ENCODE measurements at regions not wholly inside any gene's neighbourhood (a gene's known extent, or its start where the extent isn't known, plus 50 kb on each side); places are given as distances from the start of the nearest gene placed in this dataset.
A peak's percentile ranks its signal among the peaks of the same experiment; 100 is the strongest.

- no peaks in the 10 kb centered on the region for H3K4me1 ChIP-seq (ENCODE audit: control insufficient read depth in 1 of 2, insufficient read depth in 2 of 2, low read length in 2 of 2)
- no peaks in the 10 kb centered on the region for H3K27me3 ChIP-seq (ENCODE audit: control insufficient read depth in 1 of 2, insufficient read depth in 2 of 2, low read length in 1 of 2)
- H3K9me3 ChIP-seq (ENCODE audit: control insufficient read depth, low read length) = no peaks in the 10 kb centered on the region
- ATAC-seq (ENCODE audit: low FRiP score) (no peak), DNase-seq (no peak)
- no peaks in the 10 kb centered on the region for H3K36me3 ChIP-seq (ENCODE audit: control insufficient read depth in 1 of 2, insufficient read depth in 2 of 2, low read length in 1 of 2)
- H3K27ac ChIP-seq (ENCODE audit: low read depth in 1 of 2, low read length in 2 of 2) = no peak overlapping the region
- H3K4me3 ChIP-seq (ENCODE audit: low read length in 2 of 2) = no peak overlapping the region
- intact Hi-C loops (cut with DNase I) = no loop called here
Measured at GRCh38 chr18:53664575-53664974, 559.9 kb downstream of the MBD2 start.

- no peaks in the 10 kb centered on the region for H3K27me3 ChIP-seq (ENCODE audit: control insufficient read depth in 1 of 2, insufficient read depth in 2 of 2, low read length in 1 of 2)
- no peaks in the 10 kb centered on the region for H3K36me3 ChIP-seq (ENCODE audit: control insufficient read depth in 1 of 2, insufficient read depth in 2 of 2, low read length in 1 of 2)
- H3K27ac ChIP-seq (ENCODE audit: low read depth in 1 of 2, low read length in 2 of 2) = no peak overlapping the region
- 72 to 73% methylated on average over 2 of the region's 2 CpGs for WGBS, 2 donors
- H3K4me1 ChIP-seq (ENCODE audit: control insufficient read depth in 1 of 2, insufficient read depth in 2 of 2, low read length in 2 of 2) = no peaks in the 10 kb centered on the region
- intact Hi-C loops (cut with DNase I) = no loop called here
- peaks cover 2% of the 10 kb centered on the region for H3K9me3 ChIP-seq (ENCODE audit: control insufficient read depth, low read length)
- no peak overlapping the region for H3K4me3 ChIP-seq (ENCODE audit: low read length in 2 of 2)
- no peak for ATAC-seq (ENCODE audit: low FRiP score)
- DNase-seq = no peak
Measured at GRCh38 chr18:53660306-53660705, 564.2 kb downstream of the MBD2 start.

- no peak overlapping the region for H3K27ac ChIP-seq (ENCODE audit: low read depth in 1 of 2, low read length in 2 of 2)
- no peaks in the 10 kb centered on the region for H3K36me3 ChIP-seq (ENCODE audit: control insufficient read depth in 1 of 2, insufficient read depth in 2 of 2, low read length in 1 of 2)
- DNase-seq (no peak), ATAC-seq (ENCODE audit: low FRiP score) (no peak)
- intact Hi-C loops (cut with DNase I) = no loop called here
- WGBS, 2 donors = 54 to 69% methylated on average over 2 of the region's 2 CpGs
- H3K4me3 ChIP-seq (ENCODE audit: low read length in 2 of 2) = no peak overlapping the region
- peaks cover 2% of the 10 kb centered on the region for H3K9me3 ChIP-seq (ENCODE audit: control insufficient read depth, low read length)
- no peaks in the 10 kb centered on the region for H3K27me3 ChIP-seq (ENCODE audit: control insufficient read depth in 1 of 2, insufficient read depth in 2 of 2, low read length in 1 of 2)
- H3K4me1 ChIP-seq (ENCODE audit: control insufficient read depth in 1 of 2, insufficient read depth in 2 of 2, low read length in 2 of 2) = no peaks in the 10 kb centered on the region
Measured at GRCh38 chr18:53657257-53657656, 567.2 kb downstream of the MBD2 start.

GRCh38 chr18:53649621-53650020, 574.8 kb downstream of the MBD2 start:
- Histone ChIP-seq H3K27ac (ENCODE audit: low read depth in 1 of 2, low read length in 2 of 2) (no peak overlapping the region), H3K36me3 (ENCODE audit: control insufficient read depth in 1 of 2, insufficient read depth in 2 of 2, low read length in 1 of 2) (no peaks in the 10 kb centered on the region), H3K4me1 (ENCODE audit: control insufficient read depth in 1 of 2, insufficient read depth in 2 of 2, low read length in 2 of 2) (peaks cover 0 to 2% of the 10 kb centered on the region in 2 donors), H3K27me3 (ENCODE audit: control insufficient read depth in 1 of 2, insufficient read depth in 2 of 2, low read length in 1 of 2) (no peaks in the 10 kb centered on the region), H3K4me3 (ENCODE audit: low read length in 2 of 2) (no peak overlapping the region), H3K9me3 (ENCODE audit: control insufficient read depth, low read length) (no peaks in the 10 kb centered on the region)
- WGBS, 2 donors = 11 to 27% methylated on average over 3 of the region's 3 CpGs
- DNase-seq = no peak
- ATAC-seq (ENCODE audit: low FRiP score) = no peak
- intact Hi-C loops (cut with DNase I) = no loop called here

GRCh38 chr18:53644799-53645471, 579.5 kb downstream of the MBD2 start:
- no peak for ATAC-seq (ENCODE audit: low FRiP score)
- intact Hi-C loops (cut with DNase I) = no loop called here

GRCh38 chr18:53639687-53640086, 584.8 kb downstream of the MBD2 start:
- DNase-seq (no peak), ATAC-seq (ENCODE audit: low FRiP score) (no peak)
- H3K27me3 ChIP-seq (ENCODE audit: control insufficient read depth in 1 of 2, insufficient read depth in 2 of 2, low read length in 1 of 2) = no peaks in the 10 kb centered on the region
- H3K4me3 ChIP-seq (ENCODE audit: low read length in 2 of 2) = no peak overlapping the region
- intact Hi-C loops (cut with DNase I) = no loop called here
- no peak overlapping the region for H3K27ac ChIP-seq (ENCODE audit: low read depth in 1 of 2, low read length in 2 of 2)
- H3K4me1 ChIP-seq (ENCODE audit: control insufficient read depth in 1 of 2, insufficient read depth in 2 of 2, low read length in 2 of 2) = peaks cover 0 to under 1% of the 10 kb centered on the region in 2 donors
- no peaks in the 10 kb centered on the region for H3K9me3 ChIP-seq (ENCODE audit: control insufficient read depth, low read length)
- H3K36me3 ChIP-seq (ENCODE audit: control insufficient read depth in 1 of 2, insufficient read depth in 2 of 2, low read length in 1 of 2) = no peaks in the 10 kb centered on the region

More at GRCh38 chr18:53644799-53645471, 579.5 kb downstream of the MBD2 start:
- Histone ChIP-seq H3K9me3 (ENCODE audit: control insufficient read depth, low read length) (no peaks in the 10 kb centered on the region), H3K4me3 (ENCODE audit: low read length in 2 of 2) (no peak overlapping the region), H3K36me3 (ENCODE audit: control insufficient read depth in 1 of 2, insufficient read depth in 2 of 2, low read length in 1 of 2) (no peaks in the 10 kb centered on the region), H3K27ac (ENCODE audit: low read depth in 1 of 2, low read length in 2 of 2) (no peak overlapping the region), H3K27me3 (ENCODE audit: control insufficient read depth in 1 of 2, insufficient read depth in 2 of 2, low read length in 1 of 2) (no peaks in the 10 kb centered on the region), H3K4me1 (ENCODE audit: control insufficient read depth in 1 of 2, insufficient read depth in 2 of 2, low read length in 2 of 2) (peaks cover 0 to 2% of the 10 kb centered on the region in 2 donors)
- DNase-seq = no peak
- 55 to 59% methylated on average over 2 of the region's 2 CpGs for WGBS, 2 donors

GRCh38 chr18:53629337-53629736, 595.1 kb downstream of the MBD2 start:
- WGBS, 2 donors = 48 to 59% methylated on average over 1 of the region's 1 CpG
- Histone ChIP-seq H3K4me3 (ENCODE audit: low read length in 2 of 2) (no peak overlapping the region), H3K27me3 (ENCODE audit: control insufficient read depth in 1 of 2, insufficient read depth in 2 of 2, low read length in 1 of 2) (no peaks in the 10 kb centered on the region), H3K9me3 (ENCODE audit: control insufficient read depth, low read length) (no peaks in the 10 kb centered on the region), H3K4me1 (ENCODE audit: control insufficient read depth in 1 of 2, insufficient read depth in 2 of 2, low read length in 2 of 2) (no peaks in the 10 kb centered on the region), H3K36me3 (ENCODE audit: control insufficient read depth in 1 of 2, insufficient read depth in 2 of 2, low read length in 1 of 2) (no peaks in the 10 kb centered on the region), H3K27ac (ENCODE audit: low read depth in 1 of 2, low read length in 2 of 2) (no peak overlapping the region)
- DNase-seq (no peak), ATAC-seq (ENCODE audit: low FRiP score) (no peak)
- intact Hi-C loops (cut with DNase I) = no loop called here

- Histone ChIP-seq H3K4me1 (ENCODE audit: control insufficient read depth in 1 of 2, insufficient read depth in 2 of 2, low read length in 2 of 2) (no peaks in the 10 kb centered on the region), H3K27me3 (ENCODE audit: control insufficient read depth in 1 of 2, insufficient read depth in 2 of 2, low read length in 1 of 2) (no peaks in the 10 kb centered on the region), H3K36me3 (ENCODE audit: control insufficient read depth in 1 of 2, insufficient read depth in 2 of 2, low read length in 1 of 2) (no peaks in the 10 kb centered on the region), H3K9me3 (ENCODE audit: control insufficient read depth, low read length) (no peaks in the 10 kb centered on the region), H3K4me3 (ENCODE audit: low read length in 2 of 2) (no peak overlapping the region), H3K27ac (ENCODE audit: low read depth in 1 of 2, low read length in 2 of 2) (no peak overlapping the region)
- DNase-seq (peak in 1 of 2 donors; percentile 55), ATAC-seq (ENCODE audit: low FRiP score) (peak; percentile 56)
- intact Hi-C loops (cut with DNase I) = no loop called here
- 81 to 84% methylated on average over 25 of the region's 25 CpGs for WGBS, 2 donors
Measured at GRCh38 chr18:53625997-53626599, 598.4 kb downstream of the MBD2 start.

GRCh38 chr18:53610957-53611356, 613.5 kb downstream of the MBD2 start:
- no peak overlapping the region for H3K27ac ChIP-seq (ENCODE audit: low read depth in 1 of 2, low read length in 2 of 2)
- intact Hi-C loops (cut with DNase I) = no loop called here
- H3K4me3 ChIP-seq (ENCODE audit: low read length in 2 of 2) = no peak overlapping the region
- H3K36me3 ChIP-seq (ENCODE audit: control insufficient read depth in 1 of 2, insufficient read depth in 2 of 2, low read length in 1 of 2) = no peaks in the 10 kb centered on the region
- DNase-seq (no peak), ATAC-seq (ENCODE audit: low FRiP score) (no peak)
- H3K27me3 ChIP-seq (ENCODE audit: control insufficient read depth in 1 of 2, insufficient read depth in 2 of 2, low read length in 1 of 2) = no peaks in the 10 kb centered on the region
- WGBS, 2 donors = 72 to 86% methylated on average over 1 of the region's 1 CpG
- no peaks in the 10 kb centered on the region for H3K9me3 ChIP-seq (ENCODE audit: control insufficient read depth, low read length)
- no peaks in the 10 kb centered on the region for H3K4me1 ChIP-seq (ENCODE audit: control insufficient read depth in 1 of 2, insufficient read depth in 2 of 2, low read length in 2 of 2)
